NCI-H2107 treated with DMSO at 0.1 percent for 48 hours (cell line): ENCODE measurements at regions not wholly inside any gene's neighbourhood (a gene's known extent, or its start where the extent isn't known, plus 50 kb on each side); places are given as distances from the start of the nearest gene placed in this dataset.
"Not testable (repeated sequence)": the region's sequence is repeated elsewhere in the genome, so short reads cannot be mapped to it uniquely, and the experiment has no call there.

ENCODE experiments used
- DNase-seq: peaks from one replicate; lab custom pipeline; 2025; ENCODE audit not compliant: unreplicated experiment; lab: John Stamatoyannopoulos, UW

DNA sequence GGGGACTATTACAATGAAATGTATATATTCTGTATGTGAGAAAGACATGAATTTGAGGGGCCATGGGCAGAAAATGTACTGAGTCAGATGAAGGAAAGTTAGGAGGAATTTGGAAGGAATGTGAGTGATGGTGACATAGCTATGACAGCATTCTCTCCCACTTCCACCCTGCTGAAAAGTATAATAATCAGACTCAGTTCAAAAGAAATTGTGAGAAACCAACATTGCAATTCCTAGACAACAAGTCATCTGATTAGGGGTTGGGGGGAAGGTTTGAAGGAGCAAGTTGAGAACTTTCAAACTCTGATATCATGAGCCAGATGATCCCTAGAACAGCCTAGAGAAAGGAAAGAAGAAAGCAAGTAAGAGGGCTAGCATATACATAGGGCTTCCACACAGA lies 370.6 kb downstream of the DMRTA1 start:
- no peak for DNase-seq

DNA sequence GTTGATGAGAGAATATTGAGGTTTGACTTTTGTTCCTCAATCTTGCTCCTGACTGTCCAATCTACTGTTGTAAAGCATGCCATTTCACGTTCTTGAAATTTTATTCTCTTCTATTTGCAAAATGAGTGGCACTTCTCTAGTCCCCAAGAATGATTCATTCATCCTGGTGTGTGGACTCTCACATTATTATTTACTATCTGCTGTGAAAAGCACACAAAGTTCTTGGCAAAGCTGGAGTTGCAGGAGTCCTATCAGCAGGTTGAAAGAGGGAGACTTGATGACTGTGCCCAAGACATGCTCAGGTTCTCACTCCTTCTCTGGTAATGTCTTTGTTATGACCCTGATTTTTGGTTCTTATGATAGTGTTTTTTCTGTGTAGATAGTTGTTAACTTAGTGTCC lies 382.6 kb downstream of the DMRTA1 start:
- no peak for DNase-seq

DNA sequence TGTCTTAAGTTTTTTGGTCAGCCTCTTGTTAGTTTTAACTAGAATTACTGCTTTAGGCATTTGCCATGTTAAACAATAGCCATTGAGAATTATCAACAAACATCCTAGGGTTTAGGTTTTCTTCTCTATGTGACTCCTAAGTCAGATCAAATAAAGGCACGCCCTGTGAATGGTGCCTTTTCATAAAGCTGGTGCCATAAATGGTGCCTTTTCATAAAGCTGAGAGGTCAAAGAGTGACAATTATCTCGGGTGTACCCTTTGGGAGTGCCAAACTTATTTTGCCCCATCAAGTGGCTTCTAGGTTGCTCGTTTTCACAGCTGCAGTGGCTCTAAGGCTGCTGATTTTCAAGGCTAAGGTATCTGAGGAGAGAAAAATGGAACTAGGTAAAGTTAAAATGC lies 391.6 kb downstream of the DMRTA1 start:
- no peak for DNase-seq

DNA sequence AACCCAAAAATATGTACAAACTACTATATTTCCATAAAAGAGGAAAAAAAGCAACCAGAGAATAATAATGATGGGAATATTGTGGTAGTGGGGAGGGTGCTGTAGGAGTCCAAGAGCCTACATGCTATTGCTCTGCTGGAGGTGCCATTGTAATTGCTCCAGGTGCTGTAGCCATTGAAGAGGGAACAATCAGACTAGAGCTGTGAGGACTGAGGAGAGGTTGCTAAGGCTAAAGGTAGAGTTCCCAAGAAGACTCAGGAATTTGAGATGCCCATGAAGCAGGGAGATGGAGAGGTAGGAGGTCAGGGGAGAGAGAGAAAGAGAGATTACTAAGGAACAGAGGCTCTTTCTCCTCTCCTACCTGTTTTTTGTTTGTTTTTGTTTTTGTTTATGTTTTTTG lies 394.0 kb downstream of the DMRTA1 start:
- DNase-seq = no peak

DNA sequence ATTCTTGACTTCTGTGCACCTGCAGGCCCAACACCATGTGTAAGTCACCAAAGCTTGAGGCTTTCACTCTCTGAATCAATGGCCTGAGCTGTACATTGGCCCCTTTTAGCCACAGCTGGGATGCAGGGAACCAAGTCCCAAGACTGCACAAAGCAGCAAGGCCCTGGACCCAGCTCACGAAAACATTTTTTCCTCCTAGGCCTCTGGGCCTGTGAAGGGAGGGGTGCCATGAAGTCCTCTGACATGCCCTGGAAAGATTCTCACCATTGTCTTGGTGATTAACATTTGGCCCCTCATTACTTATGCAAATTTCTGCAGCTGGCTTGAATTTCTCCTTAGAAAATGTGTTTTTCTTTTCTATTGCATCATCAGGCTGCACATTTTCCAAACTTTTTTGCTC lies 398.6 kb downstream of the DMRTA1 start:
- DNase-seq = not testable (repeated sequence)

DNA sequence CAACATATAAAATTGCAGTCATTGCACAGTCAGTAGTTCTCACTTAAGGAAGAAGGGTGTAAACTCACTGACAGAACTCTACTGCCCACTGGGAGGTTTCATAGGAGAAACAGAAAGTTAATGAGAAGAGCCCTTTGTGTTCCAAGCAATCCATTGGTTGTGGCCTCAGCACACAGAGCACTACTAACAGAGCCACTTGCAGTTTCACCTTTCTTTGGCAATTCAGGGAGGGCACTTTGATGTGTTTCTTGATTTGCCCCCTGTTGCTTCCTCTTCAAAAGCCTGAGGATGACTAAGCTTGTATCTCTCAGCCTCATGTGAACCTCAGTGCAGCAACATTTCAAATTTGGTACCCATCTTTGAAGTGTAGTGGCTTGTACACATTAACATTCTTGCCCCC lies 409.4 kb downstream of the DMRTA1 start:
- DNase-seq = no peak

DNA sequence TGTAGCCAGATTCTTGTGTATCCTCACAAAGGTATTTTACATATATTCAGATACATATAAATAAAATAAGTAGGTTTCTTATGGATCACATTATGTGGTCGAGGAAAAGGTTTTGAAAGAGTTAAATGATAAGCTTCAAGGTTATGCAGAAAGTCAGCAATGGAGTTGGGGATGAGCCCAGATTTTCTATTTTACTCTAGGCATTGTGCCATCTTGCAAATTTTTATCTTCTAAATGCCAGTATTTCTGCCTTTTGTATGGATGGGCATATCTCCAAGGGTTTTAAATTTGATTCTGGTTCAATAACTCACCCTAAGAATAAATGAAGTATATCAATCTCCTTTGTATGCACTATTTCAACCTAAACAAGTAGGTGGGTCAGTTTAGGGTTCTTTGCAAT lies 410.7 kb downstream of the DMRTA1 start:
- no peak for DNase-seq

DNA sequence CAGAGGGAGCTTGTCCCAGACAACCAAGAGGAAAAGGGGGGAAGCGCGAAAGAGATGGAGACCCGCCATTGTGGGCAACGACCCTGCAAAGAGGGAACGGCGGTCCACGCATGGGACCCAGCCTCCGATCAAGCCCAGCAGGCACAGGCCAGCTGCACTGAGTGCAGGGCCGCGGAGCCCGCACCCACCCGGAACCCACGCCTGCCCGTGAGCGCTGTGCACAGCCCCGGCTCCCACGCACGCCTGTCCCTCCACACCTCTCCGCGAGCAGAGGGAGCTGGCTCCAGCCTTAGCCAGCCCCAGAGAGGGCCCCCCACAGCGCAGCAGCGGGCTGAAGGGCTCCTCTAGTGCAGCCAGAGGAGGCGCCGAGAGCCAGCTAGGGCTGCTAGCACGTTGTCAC lies 416.5 kb downstream of the DMRTA1 start:
- DNase-seq = no peak

DNA sequence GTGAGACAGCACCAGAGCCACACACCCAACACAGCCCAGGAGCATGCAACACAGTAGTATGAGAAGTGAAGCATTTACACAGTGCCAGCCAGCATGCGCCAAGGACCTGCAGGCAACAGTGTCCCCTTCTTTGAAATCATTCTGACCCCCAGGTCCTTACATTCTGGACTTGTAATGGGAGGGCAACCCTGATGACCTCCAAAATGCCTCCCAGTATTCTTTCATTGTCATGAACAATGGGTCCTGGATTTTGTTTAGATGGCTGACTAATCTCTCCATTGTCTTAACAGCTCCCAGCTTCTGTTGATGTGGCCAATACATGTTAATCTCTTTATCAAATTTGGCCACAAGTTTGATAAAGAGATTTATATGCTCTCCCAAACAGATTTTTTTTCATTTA lies 417.1 kb downstream of the DMRTA1 start:
- DNase-seq = no peak

DNA sequence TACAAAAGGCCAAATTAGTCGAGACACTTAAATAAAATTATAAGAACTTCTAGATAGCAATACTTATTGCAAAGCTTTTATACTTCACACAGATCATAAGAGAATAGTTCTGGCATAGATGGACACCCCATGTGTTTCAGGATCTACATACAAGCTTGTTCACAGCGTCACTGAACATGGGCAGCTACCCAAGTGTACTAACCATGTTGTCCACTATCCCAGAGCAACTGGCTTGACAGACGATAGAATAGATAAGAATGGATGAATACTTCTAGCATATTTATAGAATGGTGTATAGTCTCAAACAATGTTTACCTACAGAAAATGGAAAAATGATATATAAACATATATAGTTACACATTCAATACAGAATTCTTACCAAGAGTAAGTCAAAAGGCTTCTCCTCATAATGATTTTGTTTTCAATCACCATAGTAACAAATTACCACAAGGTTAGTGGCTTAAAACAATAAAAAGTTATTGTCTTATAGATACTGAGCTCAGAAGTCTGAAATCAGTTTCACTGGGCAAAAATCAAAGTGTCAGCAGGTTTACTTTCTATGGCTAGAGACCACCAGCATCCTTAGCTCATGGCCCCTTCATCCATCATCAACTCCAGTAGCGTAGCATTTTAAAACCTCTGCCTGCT lies 446.7 kb downstream of the DMRTA1 start:
- DNase-seq = no peak

DNA sequence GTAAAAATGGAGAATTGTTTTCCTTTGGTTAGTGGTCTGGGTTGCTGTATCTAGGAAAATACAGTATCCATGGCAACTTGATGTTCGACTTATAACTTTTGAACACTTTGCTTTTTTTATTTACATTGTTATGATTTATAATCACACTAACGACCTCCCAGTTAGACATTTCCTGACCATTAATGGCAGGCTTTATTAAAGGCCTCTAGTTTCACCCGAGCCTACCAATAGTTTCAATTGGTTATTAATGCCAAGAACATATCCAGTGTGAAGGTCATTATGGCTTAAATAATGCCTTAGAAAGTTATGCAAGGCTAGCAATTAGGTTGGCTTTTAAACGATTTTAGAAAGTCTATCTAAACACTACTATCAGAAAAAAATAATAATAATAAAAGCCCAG lies 452.0 kb downstream of the DMRTA1 start:
- DNase-seq = no peak

DNA sequence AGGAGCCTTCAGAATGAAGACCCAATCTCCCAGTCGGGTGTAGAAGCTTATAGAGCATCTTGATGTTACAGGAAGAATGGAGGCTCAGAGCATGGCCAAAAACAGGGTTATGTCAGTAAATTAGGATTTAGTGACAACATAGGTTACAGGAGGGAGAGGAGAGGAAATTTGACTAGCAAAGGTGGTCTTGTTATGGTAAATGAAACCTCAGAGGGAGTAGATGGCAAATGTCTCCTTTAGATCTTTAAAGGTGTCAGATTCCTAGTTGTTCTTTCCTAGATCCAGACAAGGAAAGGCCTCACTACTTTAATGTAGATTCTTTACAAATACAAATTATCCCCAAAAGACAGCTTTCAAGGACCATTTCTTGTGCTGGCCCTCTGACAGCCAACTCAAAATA lies 465.0 kb downstream of the DMRTA1 start:
- DNase-seq = no peak

DNA sequence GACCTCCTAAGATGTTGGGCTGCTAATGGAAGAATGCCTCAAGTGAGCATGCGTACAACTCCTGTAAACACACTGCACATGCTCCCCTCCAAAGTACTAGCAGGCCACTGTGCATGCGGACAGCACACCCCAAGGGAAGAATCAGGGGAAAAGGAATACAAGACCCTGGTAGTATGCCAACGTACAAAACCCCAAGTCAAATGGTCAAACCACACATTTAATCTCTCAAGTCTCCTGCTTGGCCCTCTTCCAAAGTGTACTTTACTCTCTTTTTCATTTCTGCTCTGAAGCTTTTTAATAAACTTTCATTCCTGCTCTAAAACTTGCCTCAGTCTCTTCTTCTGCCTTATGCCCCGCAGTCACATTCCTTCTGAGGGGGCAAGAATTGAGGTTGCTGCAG lies 466.4 kb downstream of the DMRTA1 start:
- DNase-seq = no peak

DNA sequence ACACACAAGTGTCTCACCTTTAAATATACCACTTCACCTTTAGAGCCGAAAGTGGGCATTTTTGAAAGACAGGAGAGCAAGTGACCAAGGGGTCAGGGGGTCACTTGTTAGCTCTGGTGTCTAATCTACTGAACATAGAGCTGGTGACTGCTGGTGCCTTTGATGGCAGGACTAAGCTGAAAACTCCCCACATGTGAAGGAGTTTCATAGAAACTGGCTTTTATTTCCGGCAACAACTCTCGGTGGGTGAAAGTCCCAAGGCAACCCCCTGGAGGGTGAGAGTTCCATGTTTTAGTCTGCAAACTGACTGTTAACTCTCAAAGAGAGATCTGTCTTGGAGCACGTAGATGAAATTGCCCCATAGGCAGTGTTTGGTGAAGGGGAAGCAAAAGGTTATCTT lies 466.9 kb downstream of the DMRTA1 start:
- DNase-seq = no peak

DNA sequence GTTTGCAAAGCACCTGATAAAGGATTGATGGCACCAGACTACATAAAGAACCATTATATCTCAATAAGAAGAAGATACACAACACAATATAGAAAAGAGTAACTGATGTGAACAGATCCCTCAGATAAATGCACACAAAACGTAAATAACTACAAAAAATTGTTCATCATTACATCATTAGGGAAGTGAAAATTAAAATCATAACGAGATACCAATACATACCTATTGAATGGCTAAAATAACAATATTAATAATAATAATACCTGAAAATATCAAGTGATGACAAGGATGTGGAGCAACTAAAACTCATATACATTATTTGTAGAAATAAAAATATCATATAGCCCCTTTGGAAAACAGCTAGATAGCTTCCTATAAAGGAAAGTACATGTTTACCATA lies 469.5 kb downstream of the DMRTA1 start:
- DNase-seq = no peak

DNA sequence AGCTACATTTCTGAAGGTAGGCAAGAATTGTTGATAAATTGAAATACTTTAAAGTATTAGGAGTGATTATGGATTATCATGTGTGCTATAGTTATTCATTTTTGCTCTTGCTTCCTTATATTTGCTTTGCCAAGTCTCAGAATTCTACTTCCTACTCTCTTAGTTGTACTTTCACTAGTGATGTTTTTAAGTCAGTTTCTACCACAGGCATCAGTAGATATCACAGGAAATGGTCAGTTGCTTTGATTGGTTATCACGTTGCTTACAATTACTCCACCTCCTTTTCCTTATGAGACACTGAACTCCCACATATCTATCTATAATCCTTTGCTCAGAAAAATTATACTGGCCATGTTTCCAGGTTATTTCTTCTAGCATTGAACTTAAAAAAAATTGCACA lies 472.8 kb downstream of the DMRTA1 start:
- no peak for DNase-seq

DNA sequence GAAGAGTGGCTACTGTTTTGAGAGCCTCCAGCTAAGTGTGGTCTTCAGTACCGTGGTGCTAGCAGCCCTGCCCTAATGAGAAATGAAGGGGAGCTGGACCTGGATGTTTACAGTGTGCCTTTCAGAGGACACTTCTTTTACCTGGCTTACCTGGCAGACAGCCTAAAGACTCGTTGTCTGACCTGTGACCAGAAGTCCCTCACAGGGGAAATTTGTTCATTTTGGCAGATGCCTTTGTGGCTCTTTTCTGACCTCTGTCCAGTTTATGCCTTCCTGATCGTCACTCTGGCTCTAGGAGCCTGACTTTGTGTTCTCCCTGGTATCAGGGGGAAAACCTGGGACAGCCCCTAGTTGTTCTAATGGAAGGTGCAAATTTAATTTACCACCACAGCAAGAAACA lies 475.1 kb downstream of the DMRTA1 start:
- no peak for DNase-seq

DNA sequence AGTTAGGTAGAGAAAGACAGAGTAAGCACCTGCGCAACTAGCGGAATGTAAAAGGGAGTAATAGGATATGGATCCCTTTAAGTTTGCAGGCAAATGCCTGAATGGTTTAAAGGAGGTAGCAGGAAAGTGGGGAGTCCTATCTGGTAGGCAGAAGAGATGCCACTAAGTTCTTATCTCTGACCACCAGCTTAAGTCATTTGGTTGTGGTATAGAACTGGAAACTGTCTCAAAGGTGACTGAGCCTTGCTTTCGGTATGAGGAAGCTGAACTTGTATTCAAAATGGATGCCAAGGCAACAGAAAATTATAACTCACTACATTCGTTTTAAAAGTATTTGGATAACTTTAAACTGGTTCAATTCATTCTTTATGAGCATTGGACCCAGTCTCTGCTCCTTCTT lies 475.6 kb downstream of the DMRTA1 start:
- no peak for DNase-seq

DNA sequence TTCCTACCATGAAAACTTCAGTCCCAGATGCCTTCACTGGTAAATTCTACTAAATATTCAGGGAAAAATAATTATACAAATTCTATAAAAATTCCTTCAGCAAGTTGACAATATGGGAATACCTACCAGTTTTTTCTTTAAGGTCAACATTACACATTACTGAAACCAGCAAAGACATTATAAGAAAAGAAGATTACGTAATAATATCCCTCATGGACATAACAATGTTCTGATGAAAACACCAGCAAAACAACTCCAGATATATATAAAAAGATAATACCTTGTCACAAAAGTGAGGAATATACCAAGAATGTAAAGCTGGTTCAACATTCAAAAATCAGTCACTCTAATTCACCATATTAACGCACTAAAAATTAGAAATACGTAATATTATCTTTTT lies 507.9 kb downstream of the DMRTA1 start:
- no peak for DNase-seq

DNA sequence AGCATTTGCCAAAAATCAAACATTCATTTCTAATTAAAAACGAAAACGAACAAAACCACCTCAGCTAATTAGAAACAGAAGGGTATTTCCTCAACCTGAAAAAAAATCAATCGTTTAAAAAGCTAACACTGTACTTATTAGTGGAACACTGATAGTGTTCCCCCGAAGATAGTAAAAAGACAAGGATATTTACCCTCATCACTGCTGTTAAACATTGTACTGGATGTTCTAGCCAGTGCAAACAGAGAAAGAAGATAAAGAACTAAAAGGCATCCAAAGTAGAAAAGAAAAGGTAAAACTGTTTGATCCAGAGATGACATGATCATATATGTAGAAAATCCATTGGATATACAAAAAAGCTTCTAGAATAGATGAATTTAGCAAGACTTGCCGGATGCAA lies 508.3 kb downstream of the DMRTA1 start:
- DNase-seq = no peak

DNA sequence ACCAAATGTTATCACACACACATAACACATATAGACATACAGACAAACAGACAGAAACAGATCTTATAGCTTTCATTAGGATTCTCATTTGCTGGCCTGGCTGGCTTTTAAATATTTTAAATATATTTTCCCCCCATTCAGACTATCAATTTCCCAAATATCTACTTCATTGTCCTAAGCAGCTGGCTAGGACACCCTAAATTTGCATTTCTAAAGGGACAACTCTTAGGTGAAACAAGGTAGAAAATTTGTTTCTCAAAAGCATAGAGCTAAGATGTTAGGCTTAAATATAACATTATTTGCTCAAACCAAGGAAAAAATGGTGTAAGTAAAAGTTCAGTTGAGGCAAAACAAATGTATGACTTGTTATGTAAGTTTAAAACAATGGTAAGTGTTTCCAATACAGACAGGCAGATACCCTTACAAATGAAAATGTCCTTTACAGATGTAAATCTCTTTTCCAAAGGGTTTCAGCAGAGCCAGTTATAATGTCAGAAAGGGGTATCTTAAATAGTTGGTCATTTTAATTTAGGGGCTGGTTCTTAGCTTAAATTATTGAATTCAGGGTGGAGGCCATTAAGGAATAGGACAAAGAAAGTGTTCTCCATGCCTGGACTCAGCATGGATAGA lies 522.8 kb downstream of the DMRTA1 start:
- no peak for DNase-seq

DNA sequence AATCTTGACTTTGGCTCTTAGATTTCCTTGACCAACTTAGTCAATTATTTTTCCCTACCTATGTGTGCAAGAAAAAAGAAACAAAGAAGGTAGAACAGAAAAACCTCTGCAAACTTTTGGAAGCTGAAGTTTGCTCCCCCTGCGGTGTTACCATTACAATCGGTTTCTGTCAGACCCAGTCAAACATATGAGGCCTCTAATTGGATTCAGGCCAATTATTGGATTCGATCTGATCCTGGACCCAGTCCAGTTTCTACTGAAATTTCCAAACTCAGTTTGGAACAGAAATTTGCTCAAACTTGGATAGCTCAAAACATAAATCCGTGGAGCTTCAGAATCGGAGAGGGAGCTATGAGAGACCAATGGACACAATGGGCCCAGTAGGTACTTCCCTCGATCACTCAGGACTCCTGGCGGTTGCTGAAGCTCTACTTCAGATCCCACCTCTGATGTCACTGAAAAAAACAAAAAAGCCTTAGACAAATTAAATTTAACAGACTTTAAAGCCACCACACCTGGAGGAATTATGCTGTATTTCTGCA lies 523.9 kb downstream of the DMRTA1 start:
- DNase-seq = no peak

DNA sequence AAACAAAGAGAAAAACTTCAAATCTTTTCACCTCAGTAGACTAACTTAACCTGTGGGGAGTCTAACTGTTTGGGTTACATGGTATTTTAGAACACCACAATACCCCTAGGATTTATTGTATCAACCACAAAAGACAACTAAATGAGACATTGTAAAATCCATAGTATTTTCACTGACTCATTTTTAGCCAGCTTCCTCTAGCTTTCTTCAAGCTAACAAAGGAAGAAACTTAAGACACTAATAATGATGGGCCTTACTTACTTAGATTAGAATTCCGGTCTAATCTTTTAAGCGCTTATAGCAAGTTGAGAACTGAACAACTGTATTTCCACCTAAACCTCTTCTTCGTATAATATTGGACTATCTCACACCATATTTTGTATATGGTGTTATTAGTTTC lies 529.3 kb downstream of the DMRTA1 start:
- no peak for DNase-seq
